GM18505 (cell line): ENCODE measurements at regions not wholly inside any gene's neighbourhood (a gene's known extent, or its start where the extent isn't known, plus 50 kb on each side); places are given as distances from the start of the nearest gene placed in this dataset.

Experiments used
- ATAC-seq: cut with Tn5 transposase; IDR thresholded peaks from one replicate; pipeline ENCODE4 v1.9.1; 2021; ENCODE audit not compliant: unreplicated experiment
- POLR2A ChIP-seq: IDR thresholded peaks from 4 replicates; pipeline ENCODE4 v1.6.1; 2011; ENCODE audit warnings: borderline replicate concordance; ENCODE audit not compliant: insufficient read depth, insufficient read length; ENCODE audit errors: extremely low read depth

DNA sequence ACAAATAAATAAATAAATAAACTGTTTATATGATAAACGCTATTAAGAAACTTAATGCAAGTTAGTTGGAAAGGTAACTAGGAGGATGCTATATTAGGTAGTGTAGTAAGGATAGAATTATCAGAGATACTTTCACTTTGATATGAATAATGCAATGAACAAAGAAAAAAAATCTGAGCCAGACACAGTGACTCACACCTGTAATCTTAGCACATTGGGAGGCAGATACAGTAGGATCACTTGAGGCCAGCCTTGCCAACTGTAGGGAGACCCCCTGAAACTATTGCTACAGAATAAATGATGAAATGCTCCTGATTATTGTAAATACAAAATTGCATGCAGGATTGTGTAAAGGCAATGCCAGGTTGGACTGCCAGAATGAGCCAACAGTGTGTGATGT is 109.2 kb downstream of the ANXA2R start:
- ATAC-seq: no peak
- TF ChIP-seq POLR2A: no peak

DNA sequence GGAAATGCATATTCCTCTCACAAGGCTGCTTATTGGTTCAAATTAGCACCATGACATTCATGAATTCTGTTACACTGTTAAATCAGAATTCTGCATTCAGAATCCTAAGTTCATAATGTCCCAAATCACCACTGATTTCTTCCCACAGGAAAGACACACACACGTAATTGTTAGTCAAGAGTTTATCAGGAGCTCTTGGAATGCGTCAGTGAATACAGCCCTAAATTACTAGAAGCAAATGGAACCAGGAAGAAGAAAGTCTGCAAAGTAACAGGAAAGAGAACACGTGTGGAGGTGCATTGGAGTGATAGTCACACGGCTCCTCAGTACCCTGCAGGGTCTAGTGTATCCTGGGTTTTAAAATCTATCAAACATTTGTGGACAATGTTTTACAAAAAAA is 110.2 kb downstream of the ANXA2R start:
- TF ChIP-seq POLR2A: no peak
- no peak for ATAC-seq

DNA sequence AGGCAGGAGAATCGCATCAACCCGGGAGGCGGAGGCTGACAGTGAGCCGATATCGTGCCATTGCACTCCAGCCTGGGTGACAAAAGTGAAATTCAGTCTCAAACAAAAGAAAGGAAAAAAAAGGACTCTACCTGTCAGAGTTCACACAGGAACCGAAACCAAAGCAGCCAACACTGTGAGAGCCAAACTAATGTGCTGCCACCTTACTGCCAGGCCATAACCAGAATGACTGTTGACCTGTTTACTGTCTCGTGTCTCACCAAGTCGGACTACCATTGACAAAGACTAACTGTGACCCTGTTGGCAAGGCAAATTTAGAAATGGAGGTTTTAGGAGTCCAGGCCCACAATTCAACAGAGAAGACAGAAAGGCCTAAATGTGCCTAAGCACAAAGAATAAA is 112.4 kb downstream of the ANXA2R start:
- peak; percentile 93 for ATAC-seq

DNA sequence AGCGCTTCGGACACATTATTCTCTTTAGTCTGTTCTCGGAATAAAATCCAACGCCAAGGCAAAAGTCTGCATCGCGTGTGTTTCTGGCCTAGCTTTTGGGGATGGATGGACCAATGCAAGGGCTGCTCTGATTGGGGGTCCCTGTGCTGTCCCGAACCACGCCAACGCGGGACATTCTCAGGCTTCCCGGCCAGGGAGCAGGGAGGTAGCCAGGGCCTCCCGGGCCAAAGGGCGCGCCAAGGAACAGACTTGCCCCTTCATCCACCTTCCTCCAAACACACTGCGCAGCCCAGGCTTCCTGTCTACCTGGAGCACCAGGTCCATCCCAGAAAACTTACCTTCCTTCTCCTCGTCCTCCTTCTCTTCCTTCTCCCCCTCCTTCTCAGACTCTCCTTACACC is 113.0 kb upstream of the SELENOP start:
- ATAC-seq: no peak
- no peak for TF ChIP-seq POLR2A

More for the DNA sequence above, 112.4 kb downstream of the ANXA2R start:
- TF ChIP-seq POLR2A: no peak

DNA sequence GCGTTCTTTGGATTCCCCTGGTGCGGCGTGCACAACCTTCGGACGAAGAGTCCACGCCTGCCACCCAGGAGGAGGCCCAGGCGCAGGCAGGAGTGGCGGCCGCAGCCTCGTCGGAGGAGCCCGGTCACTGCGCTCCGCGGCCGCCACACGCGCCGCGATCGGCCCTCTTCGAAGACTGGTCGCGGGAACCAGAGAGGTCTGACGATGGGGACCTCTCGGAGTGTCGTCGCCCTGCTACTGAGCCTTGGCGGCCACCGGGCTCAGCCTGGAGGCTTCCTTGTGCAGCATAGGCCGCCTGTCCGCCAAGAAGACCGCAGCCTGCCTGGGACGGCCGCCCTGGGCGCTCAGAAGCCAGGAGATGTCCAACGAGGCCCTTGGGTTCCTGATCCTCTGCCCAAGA is 112.5 kb upstream of the SELENOP start:
- ATAC-seq: no peak
- TF ChIP-seq POLR2A: no peak

DNA sequence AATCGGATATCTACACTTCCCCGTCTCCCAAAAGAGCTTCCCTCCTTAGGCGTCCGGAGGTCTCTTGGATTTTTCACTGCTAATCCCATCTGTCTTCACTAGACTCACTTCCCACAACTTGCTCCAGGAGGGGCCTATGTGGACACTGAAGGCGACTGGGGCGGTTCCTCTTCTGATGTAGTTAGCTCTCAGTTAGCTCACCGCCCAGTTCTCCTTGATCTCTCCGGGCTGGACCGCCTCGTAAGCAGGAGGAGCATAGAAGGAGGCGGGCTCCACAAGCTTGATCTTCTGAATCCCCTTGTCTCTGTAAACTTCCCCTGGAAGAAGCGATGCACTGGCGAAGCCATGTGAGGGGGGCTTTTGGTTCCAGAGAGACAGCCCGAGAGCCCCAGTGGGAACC is 112.0 kb upstream of the SELENOP start:
- ATAC-seq: no peak
- no peak for TF ChIP-seq POLR2A

DNA sequence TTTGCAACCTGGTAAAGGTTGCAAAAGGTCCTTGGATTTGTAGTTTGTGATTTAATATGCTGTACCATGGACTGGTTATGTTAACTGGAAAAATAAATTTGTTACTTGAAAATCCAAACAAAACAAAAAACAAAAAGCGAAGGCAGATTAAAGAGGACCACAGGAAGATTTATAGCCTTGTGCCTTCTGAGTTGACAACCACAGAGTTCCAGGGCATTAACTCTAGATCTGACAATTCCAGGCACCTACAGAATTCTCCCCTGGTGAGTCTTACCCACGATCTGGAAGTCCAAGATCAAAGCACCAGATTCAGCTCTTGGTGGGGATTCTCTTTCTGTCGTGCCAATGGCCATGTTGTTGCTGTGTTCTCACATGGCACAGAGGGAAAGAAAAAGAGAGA is 107.9 kb upstream of the SELENOP start:
- no peak for TF ChIP-seq POLR2A

DNA sequence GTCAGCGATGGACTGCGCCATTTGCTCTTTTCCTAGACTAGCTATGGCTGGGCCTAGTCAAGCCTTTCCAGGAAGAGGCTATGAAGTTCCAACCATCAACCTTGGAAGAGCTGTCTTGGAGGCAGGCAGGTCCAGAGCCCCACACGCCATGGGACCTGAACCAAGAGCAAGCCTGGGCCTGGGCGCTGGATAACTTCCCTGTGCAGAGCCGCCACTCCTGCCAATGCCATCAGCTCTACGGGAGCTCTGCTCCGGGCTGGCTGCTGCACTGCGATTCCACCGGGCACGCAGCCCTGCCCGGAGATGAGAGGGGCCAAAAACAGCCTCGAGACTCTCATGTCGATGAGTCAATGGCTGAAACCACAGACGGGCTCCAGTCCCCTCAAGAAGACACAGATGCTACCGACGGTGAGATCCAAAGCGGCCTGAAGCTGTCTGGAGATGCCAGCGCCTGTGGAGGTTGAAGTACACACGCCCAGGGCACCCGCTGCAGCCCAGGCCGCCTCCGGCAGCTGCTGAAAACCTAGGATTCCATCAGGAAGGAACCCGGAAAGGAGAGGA is 103.7 kb upstream of the SELENOP start:
- no peak for ATAC-seq
- no peak for TF ChIP-seq POLR2A

More for the DNA sequence above, 107.9 kb upstream of the SELENOP start:
- no peak for ATAC-seq

DNA sequence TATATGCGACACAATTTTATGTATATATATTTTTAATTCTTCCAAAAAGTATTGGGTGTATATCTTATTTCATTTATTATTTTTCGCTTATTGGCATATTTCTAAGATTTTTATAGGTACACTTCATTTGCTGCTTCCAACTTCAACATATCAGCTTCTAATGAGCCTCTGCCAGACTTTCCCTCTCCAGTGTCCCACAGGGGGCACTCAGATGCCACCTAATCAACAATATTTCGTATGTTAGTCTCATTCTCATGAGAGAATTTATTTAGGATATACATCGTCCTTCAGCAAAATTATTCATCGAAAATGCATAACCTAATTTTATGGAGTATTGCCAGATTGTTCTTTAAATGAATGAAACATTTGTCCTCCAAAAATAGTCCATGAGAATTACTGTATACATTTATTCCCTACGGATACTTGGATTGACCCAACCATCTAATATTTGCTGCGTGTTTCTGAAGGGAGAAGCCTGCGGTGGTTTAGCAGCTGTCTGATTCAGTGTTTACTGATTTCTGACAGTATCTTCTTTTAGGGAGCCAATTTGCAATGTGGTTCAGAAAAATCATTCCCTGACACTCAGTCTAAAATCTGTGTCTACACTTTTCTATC is 100.6 kb upstream of the SELENOP start:
- TF ChIP-seq POLR2A: no peak
- ATAC-seq: no peak

DNA sequence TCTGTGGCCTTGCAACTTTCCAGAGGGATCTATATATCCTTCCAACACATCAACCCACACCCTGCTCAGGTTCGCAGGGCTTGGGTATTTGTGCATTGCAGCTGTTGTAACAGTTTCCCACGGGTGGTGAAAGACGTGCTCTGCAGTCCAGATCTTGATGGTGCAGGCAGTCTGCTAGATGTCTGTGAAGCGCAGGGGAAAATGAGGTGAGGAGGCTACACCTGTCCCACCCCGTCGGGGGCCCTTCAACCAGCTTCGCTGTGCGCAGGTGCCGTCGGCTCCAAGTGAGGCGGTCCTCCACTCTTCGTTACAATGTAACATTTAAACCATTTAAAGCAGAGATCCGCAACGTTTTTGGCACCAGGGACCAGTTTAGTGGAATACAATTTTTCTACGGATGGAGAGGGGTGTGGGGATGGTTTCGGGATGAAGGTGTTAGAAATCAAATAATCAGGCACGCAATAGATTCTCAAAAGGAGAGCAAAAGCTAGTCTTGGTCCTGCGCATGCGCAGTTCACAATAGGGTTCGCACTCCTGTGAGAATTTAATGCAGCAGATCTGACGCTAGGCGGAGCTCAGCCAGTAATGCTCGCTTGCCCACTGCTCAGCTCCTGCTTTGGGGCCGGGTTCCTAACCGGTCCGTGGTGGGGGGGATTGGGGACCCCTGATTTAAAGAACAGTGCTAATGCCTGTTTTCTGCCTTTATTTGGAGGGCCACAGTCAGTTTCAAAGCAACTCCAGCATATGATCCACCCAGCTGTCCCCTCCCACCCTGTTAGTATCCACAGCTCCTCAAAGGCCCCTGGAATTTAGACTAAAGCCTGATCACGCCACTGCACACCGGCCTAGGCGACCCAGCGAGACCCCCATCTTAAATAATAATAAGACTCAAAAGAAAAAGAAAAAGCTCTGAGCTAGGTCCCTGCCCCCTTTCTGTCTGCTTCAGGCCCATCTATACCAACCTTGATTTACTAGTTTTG is 97.1 kb upstream of the SELENOP start:
- ATAC-seq: peak; percentile 88
- TF ChIP-seq POLR2A: no peak

DNA sequence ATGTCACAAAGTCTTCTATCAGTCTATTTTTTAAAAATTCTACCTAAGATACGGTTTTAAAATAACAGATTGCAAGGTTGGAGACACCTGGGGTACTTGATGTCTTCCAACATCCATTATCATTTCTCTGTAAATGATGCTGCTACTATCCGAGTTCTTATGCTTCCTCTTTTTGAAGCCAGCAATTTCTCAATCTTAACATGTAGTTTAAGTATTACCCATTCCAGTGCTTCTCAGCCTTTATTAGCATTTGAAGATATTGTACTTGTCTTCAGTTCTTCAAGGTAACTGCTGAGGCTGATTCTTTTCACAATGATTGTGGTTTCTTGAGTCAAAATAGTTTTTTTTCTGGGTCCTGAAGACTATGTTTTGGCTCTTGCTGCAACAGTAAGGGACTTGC is 96.4 kb upstream of the SELENOP start:
- ATAC-seq: peak; percentile 2

DNA sequence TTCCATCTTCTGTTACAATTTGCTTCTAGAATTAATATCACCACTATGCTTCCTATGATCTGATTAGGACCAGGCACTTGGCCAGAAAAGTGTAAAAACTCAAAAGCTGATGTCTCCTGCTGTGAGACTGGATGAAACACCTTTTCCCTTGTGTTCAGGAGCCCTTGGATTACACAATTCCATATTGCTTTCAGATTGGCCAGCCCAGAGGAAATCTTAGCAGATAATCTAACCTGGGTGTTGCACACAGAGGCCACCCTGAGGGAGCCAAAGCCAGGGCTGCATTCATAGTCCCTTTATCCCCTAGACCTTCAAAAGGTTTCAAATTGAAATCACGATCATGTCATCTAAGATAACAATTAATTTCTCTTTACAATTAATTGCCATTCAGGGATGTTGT is 94.1 kb upstream of the SELENOP start:
- no peak for ATAC-seq
- TF ChIP-seq POLR2A: no peak

More for the DNA sequence above, 96.4 kb upstream of the SELENOP start:
- no peak for TF ChIP-seq POLR2A

DNA sequence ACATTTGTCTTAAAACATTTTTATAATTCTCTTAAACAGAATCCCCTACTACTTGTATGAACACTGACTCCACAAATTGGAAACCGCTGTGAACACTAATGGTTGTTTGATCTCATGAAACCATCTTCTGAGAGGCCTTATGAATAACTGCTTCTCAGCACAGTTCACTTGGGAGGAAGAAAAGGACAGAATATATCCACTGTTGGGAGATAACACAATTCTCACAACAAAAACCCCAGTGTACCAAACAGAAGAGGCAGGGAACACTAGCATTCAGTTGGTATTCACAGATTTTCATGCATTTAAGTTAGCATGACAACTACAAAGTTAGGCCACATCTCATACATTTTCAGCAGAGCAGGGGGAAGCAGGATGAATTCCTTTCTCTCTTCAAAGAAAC is 89.0 kb upstream of the SELENOP start:
- TF ChIP-seq POLR2A: no peak
- no peak for ATAC-seq

DNA sequence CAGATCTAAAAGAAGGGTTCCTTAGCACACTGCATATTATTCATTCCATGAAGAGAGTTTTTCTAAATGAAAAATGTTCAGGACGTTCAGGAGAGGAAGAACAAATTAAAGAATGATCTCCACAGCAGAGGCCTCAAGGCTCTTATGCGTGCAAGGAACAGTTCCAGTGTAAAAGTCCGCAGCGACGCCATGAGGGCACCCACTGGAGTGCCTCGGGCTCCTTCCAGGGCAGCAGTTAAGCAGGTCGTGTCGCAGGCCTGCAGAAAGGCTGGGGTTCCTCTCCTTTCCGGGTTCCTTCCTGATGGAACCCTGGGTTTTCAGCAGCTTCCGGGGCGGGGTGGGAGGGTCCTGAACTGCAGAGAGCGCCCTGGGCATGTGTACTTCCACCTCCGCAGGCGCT is 87.1 kb upstream of the SELENOP start:
- TF ChIP-seq POLR2A: no peak
- ATAC-seq: no peak
